Panc1 (cell line): ENCODE measurements at regions not wholly inside any gene's neighbourhood (a gene's known extent, or its start where the extent isn't known, plus 50 kb on each side); places are given as distances from the start of the nearest gene placed in this dataset.

ENCODE experiments used
- ATAC-seq: fragments of 200-7000 bp; cut with Tn5 transposase; 2 replicates; pipeline ENCODE4 v1.9.1; 2020; ENCODE audit warnings: mild to moderate bottlenecking, moderate library complexity
- BruUV-seq: library from RNA; stranded (reverse); fragments of 400-500 nt; replicated peaks from 2 replicates; lab custom pipeline; 2021; lab: Mats Ljungman, UMichigan
- CTCF ChIA-PET: fragments of 300-600 bp; sonication (Branson Sonifier 250); formaldehyde crosslinking; loops from one replicate; lab custom pipeline; 2022; ENCODE audit warnings: antibody characterized with exemption; lab: Charles Lee
- POLR2A ChIA-PET: fragments of 300-600 bp; sonication (Branson Sonifier 250); formaldehyde crosslinking; loops from one replicate; lab custom pipeline; 2022; ENCODE audit warnings: antibody characterized with exemption; lab: Charles Lee
- DNase-seq: peaks from one replicate; pipeline ENCODE4 v3.0.0-alpha.2; 2010; ENCODE audit warnings: low read depth, low spot score
- H3K27ac ChIP-seq: 2 replicates; pipeline ENCODE4 v1.5.1; 2011; ENCODE audit warnings: mild to moderate bottlenecking, low read length, inconsistent platforms
- H3K27me3 ChIP-seq: fragments of 200-500 bp; sonication (Bioruptor generic); 2 replicates; pipeline ENCODE4 v1.6.0; 2014; ENCODE audit warnings: low read length, inconsistent platforms; ENCODE audit not compliant: control insufficient read depth, insufficient read depth
- H3K36me3 ChIP-seq: fragments of 200-500 bp; sonication (Bioruptor generic); 2 replicates; pipeline ENCODE4 v1.5.1; 2014; ENCODE audit warnings: inconsistent platforms, mild to moderate bottlenecking, low read length, moderate library complexity; ENCODE audit not compliant: control insufficient read depth, insufficient read depth
- H3K4me1 ChIP-seq: 2 replicates; pipeline ENCODE4 v1.5.1; 2011; ENCODE audit warnings: inconsistent platforms, mild to moderate bottlenecking, low read length, moderate library complexity; ENCODE audit not compliant: control insufficient read depth, insufficient read depth
- H3K4me3 ChIP-seq, 2 experiments: 2 replicates each; pipeline ENCODE4 v1.5.1; 2011 to 2012; ENCODE audit warnings: low read depth in 2 of 2, low read length in 2 of 2, mild to moderate bottlenecking in 2 of 2, inconsistent platforms in 1 of 2, moderate library complexity in 1 of 2
- H3K9me3 ChIP-seq: fragments of 200-500 bp; sonication (Bioruptor generic); 2 replicates; pipeline ENCODE4 v1.5.1; 2014; ENCODE audit warnings: low read depth, mild to moderate bottlenecking, inconsistent platforms, low read length, moderate library complexity; ENCODE audit not compliant: control insufficient read depth, insufficient read depth
- POLR2AphosphoS5 ChIP-seq: IDR thresholded peaks from 2 replicates; pipeline ENCODE4 v1.6.1; 2012; ENCODE audit warnings: mild to moderate bottlenecking, low read depth, low read length, moderate library complexity
- SIN3A ChIP-seq: IDR thresholded peaks from 2 replicates; pipeline ENCODE4 v1.6.1; 2012; ENCODE audit warnings: low read depth, mild to moderate bottlenecking, low read length, moderate library complexity, borderline replicate concordance; ENCODE audit not compliant: insufficient read depth
- TCF7L2 ChIP-seq: IDR thresholded peaks from 2 replicates; pipeline ENCODE4 v1.6.1; 2011; ENCODE audit warnings: mild to moderate bottlenecking, low read depth, low read length, inconsistent platforms
- in situ Hi-C: cut with HindIII; loops from 2 replicates; pipeline ENCODE4 v1.10.0; 2016; ENCODE audit warnings: low sequenced_read_pairs, low pct_unique_long_range_greater_than_20kb
- intact Hi-C: fragments of 100-400 bp; cut with micrococcal nuclease; formaldehyde crosslinking; loops from one replicate; pipeline ENCODE4 v1.10.0; 2022; ENCODE audit not compliant: unreplicated experiment
- TF ChIP-seq, protein P1 (sequence below): fragments of 450-650 bp; IDR thresholded peaks from 2 replicates; pipeline ENCODE4 v1.5.1; 2017; ENCODE audit warnings: mild to moderate bottlenecking
- TF ChIP-seq, protein P2 (sequence below), 2 experiments: IDR thresholded peaks; 2 replicates each; pipeline ENCODE4 v1.6.1; 2011 to 2012; ENCODE audit warnings: low read depth in 2 of 2, control low read depth in 1 of 2, low read length in 1 of 2, mild to moderate bottlenecking in 1 of 2, moderate library complexity in 1 of 2; ENCODE audit not compliant: insufficient read depth in 1 of 2

DNA sequence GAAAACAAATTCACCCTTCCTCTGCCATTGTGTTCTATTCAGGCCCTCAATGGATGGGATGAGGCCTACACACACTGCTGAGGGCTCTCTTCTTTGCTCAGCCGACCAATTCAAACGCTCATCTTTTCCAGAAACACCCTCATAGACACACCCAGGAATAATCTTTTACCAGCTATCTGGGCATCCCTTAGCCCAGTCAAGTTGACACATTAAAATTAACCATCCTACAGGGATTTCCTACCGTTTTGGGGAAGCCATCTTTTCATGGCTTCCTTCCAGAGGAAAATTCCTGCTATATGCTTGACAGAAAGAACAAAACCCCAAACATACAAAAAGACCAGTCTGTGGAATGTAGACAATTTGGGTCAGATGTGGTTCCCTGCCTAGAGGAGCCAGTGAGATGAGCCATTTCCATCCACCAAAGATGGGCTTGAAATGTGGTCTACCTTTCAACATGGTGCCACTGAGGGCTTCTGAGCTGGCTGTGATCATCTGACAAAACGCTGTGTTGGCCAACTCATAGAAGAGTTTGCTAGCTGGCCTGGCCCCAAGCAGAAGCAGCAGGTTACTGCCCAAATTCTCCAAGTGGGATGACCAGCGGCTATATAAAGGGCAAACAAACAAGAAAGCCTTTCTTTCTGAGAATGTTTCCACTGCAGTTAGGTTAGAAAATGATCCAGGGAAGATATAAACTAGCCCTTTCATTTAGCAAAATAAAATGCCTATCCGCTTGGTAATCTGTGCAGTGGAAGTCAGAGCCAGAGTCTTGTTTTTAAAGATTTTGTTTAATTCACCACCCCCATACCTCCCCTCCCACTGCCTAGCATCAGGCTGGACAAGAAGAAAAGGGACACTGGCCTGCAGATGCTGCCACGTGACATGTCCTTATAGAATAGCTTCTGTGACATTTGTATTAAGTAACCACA lies 69.1 kb upstream of the MRPS6 start:
- ChIA-PET CTCF (no interaction called here), POLR2A (no interaction called here)
- no peaks in the 10 kb centered on the region for H3K9me3 ChIP-seq
- no peaks in the 10 kb centered on the region for H3K36me3 ChIP-seq
- ATAC-seq (no peak), DNase-seq (no peak)
- BruUV-seq: no TSS peak
- in situ Hi-C loops (no loop called here), intact Hi-C loops (no loop called here)
- no peak for TF ChIP-seq TCF7L2
- TF ChIP-seq SIN3A: no peak
- TF ChIP-seq, protein P1, sequence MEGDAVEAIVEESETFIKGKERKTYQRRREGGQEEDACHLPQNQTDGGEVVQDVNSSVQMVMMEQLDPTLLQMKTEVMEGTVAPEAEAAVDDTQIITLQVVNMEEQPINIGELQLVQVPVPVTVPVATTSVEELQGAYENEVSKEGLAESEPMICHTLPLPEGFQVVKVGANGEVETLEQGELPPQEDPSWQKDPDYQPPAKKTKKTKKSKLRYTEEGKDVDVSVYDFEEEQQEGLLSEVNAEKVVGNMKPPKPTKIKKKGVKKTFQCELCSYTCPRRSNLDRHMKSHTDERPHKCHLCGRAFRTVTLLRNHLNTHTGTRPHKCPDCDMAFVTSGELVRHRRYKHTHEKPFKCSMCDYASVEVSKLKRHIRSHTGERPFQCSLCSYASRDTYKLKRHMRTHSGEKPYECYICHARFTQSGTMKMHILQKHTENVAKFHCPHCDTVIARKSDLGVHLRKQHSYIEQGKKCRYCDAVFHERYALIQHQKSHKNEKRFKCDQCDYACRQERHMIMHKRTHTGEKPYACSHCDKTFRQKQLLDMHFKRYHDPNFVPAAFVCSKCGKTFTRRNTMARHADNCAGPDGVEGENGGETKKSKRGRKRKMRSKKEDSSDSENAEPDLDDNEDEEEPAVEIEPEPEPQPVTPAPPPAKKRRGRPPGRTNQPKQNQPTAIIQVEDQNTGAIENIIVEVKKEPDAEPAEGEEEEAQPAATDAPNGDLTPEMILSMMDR: no peak
- TF ChIP-seq, protein P2, sequence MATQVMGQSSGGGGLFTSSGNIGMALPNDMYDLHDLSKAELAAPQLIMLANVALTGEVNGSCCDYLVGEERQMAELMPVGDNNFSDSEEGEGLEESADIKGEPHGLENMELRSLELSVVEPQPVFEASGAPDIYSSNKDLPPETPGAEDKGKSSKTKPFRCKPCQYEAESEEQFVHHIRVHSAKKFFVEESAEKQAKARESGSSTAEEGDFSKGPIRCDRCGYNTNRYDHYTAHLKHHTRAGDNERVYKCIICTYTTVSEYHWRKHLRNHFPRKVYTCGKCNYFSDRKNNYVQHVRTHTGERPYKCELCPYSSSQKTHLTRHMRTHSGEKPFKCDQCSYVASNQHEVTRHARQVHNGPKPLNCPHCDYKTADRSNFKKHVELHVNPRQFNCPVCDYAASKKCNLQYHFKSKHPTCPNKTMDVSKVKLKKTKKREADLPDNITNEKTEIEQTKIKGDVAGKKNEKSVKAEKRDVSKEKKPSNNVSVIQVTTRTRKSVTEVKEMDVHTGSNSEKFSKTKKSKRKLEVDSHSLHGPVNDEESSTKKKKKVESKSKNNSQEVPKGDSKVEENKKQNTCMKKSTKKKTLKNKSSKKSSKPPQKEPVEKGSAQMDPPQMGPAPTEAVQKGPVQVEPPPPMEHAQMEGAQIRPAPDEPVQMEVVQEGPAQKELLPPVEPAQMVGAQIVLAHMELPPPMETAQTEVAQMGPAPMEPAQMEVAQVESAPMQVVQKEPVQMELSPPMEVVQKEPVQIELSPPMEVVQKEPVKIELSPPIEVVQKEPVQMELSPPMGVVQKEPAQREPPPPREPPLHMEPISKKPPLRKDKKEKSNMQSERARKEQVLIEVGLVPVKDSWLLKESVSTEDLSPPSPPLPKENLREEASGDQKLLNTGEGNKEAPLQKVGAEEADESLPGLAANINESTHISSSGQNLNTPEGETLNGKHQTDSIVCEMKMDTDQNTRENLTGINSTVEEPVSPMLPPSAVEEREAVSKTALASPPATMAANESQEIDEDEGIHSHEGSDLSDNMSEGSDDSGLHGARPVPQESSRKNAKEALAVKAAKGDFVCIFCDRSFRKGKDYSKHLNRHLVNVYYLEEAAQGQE (IDR thresholded peaks at IDR 0.05; ENCODE audit: insufficient read depth in 1 of 2, low read depth in 2 of 2, low read length in 1 of 2): no peak
- TF ChIP-seq POLR2AphosphoS5: no peak
- H3K4me1 ChIP-seq: no peaks in the 10 kb centered on the region
- H3K27ac ChIP-seq: no peak overlapping the region
- H3K27me3 ChIP-seq: no peaks in the 10 kb centered on the region
- H3K4me3 ChIP-seq: no peak overlapping the region

DNA sequence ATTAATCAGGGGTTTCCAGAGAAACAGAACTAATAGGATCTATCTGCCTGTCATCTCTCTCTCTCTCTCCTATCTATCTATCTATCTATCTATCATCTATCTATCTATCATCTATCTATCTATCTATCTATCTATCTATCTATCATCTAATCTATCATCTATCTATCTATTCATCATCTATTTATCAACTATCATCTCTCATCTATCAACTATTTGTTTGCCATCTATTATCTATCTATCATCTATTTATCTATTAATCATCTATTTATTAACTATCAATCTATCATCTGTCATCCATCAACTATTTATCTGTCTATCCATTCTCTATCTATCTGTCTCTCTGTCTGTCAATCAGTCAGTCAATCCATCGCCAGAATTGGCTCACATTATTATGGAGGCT lies 70.0 kb upstream of the MRPS6 start:
- in situ Hi-C loops (no loop called here), intact Hi-C loops (no loop called here)
- Histone ChIP-seq H3K4me1 (no peaks in the 10 kb centered on the region), H3K27me3 (no peaks in the 10 kb centered on the region), H3K4me3 (no peak overlapping the region), H3K36me3 (no peaks in the 10 kb centered on the region), H3K27ac (no peak overlapping the region), H3K9me3 (no peaks in the 10 kb centered on the region)
- no peak for ATAC-seq
- ChIA-PET POLR2A (no interaction called here), CTCF (no interaction called here)
- DNase-seq: no peak
- TF ChIP-seq POLR2AphosphoS5 (no peak), SIN3A (no peak), TCF7L2 (no peak)
- TF ChIP-seq, protein P1: no peak
- TF ChIP-seq, protein P2 (IDR thresholded peaks at IDR 0.05; ENCODE audit: insufficient read depth in 1 of 2, low read depth in 2 of 2, low read length in 1 of 2): no peak
- BruUV-seq: no TSS peak
